ENCODE measurements at regions not wholly inside any gene's neighbourhood (a gene's known extent, or its start where the extent isn't known, plus 50 kb on each side); places are given as distances from the start of the nearest gene placed in this dataset.

GRCh38 chr20:60210779-60211617 is 252.8 kb downstream of the CDH26 start:
- Histone ChIP-seq H3K4me2 (ENCODE audit: low read length) (no peak overlapping the region), H3K4me3 (ENCODE audit: low read depth, low read length, poor library complexity, severe bottlenecking) (no peak overlapping the region), H3K27ac (ENCODE audit: low read depth, low read length, poor library complexity, severe bottlenecking) (no peak overlapping the region), H3K4me1 (ENCODE audit: insufficient read depth, low read length, poor library complexity, severe bottlenecking) (no peaks in the 10 kb centered on the region), H2AFZ (ENCODE audit: low read length) (no peak overlapping the region), H3K9me3 (ENCODE audit: low read length) (no peaks in the 10 kb centered on the region), H3K79me2 (ENCODE audit: insufficient read depth, low read depth, low read length) (no peaks in the 10 kb centered on the region), H3K36me3 (ENCODE audit: insufficient read depth, low read length) (no peaks in the 10 kb centered on the region), H4K20me1 (ENCODE audit: insufficient read depth, low read length) (no peaks in the 10 kb centered on the region), H3K9me2 (ENCODE audit: insufficient read depth, low read length) (no peaks in the 10 kb centered on the region)
- intact Hi-C loops (cut with micrococcal nuclease; ENCODE audit: unreplicated experiment), result loop anchor here (2.0 to 10.0 kb wide), 2 partner anchors 154 to 244 kb away; no protein-coding TSS in a partner anchor
- DNase-seq (ENCODE audit: low spot score), result peak; percentile 55
- TF ChIP-seq CTCF (conservative IDR thresholded peaks at IDR 0.05; ENCODE audit: low read length) (peak; percentile 87), EZH2phosphoT487 (IDR thresholded peaks at IDR 0.05; ENCODE audit: borderline replicate concordance, low read depth, low read length) (no peak)
- ChIA-PET CTCF (ENCODE audit: unreplicated experiment) (interaction anchor here (0.6 to 1.1 kb wide), 2 partner anchors 11 to 197 kb away, joined by 3 read pairs; no protein-coding TSS in a partner anchor), POLR2A (no interaction called here)
- no TSS peak for BruUV-seq (replicated peaks)

GRCh38 chr20:60211618-60212463 is 253.6 kb downstream of the CDH26 start:
- Histone ChIP-seq H3K36me3 (ENCODE audit: insufficient read depth, low read length) (no peaks in the 10 kb centered on the region), H2AFZ (ENCODE audit: low read length) (no peak overlapping the region), H3K4me2 (ENCODE audit: low read length) (no peak overlapping the region), H4K20me1 (ENCODE audit: insufficient read depth, low read length) (no peaks in the 10 kb centered on the region), H3K4me1 (ENCODE audit: insufficient read depth, low read length, poor library complexity, severe bottlenecking) (no peaks in the 10 kb centered on the region), H3K79me2 (ENCODE audit: insufficient read depth, low read depth, low read length) (no peaks in the 10 kb centered on the region), H3K27ac (ENCODE audit: low read depth, low read length, poor library complexity, severe bottlenecking) (no peak overlapping the region), H3K9me2 (ENCODE audit: insufficient read depth, low read length) (no peaks in the 10 kb centered on the region), H3K4me3 (ENCODE audit: low read depth, low read length, poor library complexity, severe bottlenecking) (no peak overlapping the region), H3K9me3 (ENCODE audit: low read length) (no peaks in the 10 kb centered on the region)
- ChIA-PET CTCF (ENCODE audit: unreplicated experiment) (interaction anchor here (1.1 kb wide), 1 partner anchor 197 kb away, joined by 3 read pairs; no protein-coding TSS in a partner anchor), POLR2A (no interaction called here)
- intact Hi-C loops (cut with micrococcal nuclease; ENCODE audit: unreplicated experiment), result loop anchor here (2.0 to 10.0 kb wide), 2 partner anchors 155 to 243 kb away; no protein-coding TSS in a partner anchor
- no peak for DNase-seq (ENCODE audit: low spot score)
- no peak for TF ChIP-seq EZH2phosphoT487 (IDR thresholded peaks at IDR 0.05; ENCODE audit: borderline replicate concordance, low read depth, low read length)
- no peak for TF ChIP-seq CTCF (conservative IDR thresholded peaks at IDR 0.05; ENCODE audit: low read length)
- BruUV-seq (replicated peaks), result no TSS peak

Data from OCI-LY7 (cell line).